Left forelimb (tissue), 1 donor: ENCODE measurements at regions not wholly inside any gene's neighbourhood (a gene's known extent, or its start where the extent isn't known, plus 50 kb on each side); places are given as distances from the start of the nearest gene placed in this dataset.

Experiments used
- DNase-seq: peaks from one replicate; pipeline ENCODE4 v3.0.0-alpha.2; 2018; ENCODE audit warnings: low spot score

- no peak for DNase-seq
Observed at GRCh38 chr2:40803900-40804299, 352.0 kb upstream of the SLC8A1 start.

GRCh38 chr2:40809156-40809555 lies 357.3 kb upstream of the SLC8A1 start:
- no peak for DNase-seq

GRCh38 chr2:40814616-40815015 lies 362.7 kb upstream of the SLC8A1 start:
- no peak for DNase-seq

DNA sequence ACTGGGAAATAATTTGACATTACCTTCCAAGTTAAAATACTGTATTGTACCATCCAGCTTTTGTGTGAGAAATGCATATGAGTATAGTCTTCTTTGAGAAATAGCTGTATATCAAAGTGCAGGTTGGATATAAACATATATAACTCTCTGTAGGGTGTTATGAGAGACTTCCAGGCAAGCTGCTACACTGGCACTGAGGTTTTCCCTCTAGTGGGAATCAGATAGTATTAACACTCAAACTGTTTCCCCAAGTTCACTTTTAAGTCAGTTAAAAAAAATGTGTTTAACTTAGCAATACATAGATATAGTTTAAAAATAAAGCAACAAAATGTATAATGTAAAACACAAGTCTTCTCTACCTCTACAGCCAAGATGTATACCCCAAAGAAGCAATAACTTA lies 368.4 kb upstream of the SLC8A1 start:
- DNase-seq, result no peak

DNA sequence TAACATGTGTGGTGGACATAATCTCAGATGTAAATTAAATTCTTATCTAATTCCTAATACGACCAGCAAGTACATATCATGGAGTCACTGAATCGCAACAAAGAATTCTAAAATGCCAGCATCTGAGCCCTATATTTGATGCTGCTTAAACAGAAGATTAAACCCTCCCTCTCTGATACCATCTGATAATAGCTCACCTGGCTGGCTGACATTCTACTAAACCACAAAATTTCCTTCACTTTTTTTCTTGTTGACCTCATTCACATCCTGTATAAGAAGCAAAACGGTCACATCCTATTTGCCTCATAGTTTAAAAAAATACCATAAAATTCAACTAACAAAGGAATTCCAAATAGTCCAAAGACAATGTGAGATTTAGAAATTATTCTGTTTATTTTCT lies 371.6 kb upstream of the SLC8A1 start:
- DNase-seq, result no peak

DNA sequence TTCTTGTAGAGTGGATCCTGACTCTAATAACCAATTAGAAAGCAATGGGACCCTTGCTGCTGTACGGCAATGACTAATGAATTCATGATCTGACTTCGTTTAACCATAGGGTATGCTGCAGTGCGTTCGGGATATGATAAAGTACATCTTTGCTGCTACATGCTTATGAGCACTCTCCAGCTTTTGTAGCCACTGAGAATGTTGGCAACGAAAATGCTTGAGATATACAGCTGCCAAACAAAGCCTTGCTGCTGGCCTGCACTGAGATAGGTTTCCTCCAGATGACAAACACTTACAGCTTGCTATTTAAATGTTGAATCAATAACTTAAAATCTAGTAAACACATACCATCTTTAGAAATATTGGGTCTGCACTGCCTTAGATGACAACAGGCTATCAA lies 372.4 kb upstream of the SLC8A1 start:
- DNase-seq, result no peak

DNA sequence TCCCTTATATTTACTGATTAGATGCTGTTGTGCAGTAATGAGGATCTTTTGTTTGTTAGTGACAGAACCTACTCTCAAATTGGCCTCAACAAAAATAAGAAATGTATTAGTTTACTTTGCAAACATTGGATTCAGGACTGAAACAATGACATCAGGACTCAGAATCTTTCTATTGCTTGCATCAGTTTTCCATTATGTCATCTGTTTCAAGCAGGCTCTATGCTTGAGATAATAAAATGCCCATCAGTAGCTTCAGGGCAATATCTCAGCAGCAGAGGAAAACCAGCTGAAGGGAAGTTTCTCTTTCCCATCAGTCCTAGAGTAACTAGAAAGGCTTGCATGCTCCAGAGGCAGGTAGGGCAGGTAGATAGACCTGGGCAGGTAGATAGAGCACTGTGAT lies 375.5 kb upstream of the SLC8A1 start:
- DNase-seq, result no peak

GRCh38 chr2:40831321-40831873 lies 379.5 kb upstream of the SLC8A1 start:
- DNase-seq, result no peak

DNA sequence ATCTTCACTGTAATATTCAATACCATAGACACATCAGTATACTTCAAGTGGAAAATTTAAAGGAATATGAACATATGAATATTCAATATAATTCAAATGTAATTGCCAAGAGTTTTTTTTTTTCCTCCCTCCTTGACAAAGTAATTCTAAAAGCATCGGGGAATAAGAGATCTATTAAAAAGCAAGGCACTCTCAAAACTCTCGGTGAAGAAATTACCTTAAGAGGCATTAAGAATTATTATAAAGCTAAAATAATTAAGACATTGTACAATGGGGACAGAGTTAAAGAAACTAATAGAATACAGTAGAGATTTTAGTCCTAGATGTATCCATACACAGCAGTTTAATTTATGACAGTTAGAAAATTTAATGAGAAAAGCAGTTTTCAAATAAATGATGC lies 390.0 kb upstream of the SLC8A1 start:
- no peak for DNase-seq

GRCh38 chr2:40844353-40845277 lies 392.7 kb upstream of the SLC8A1 start:
- DNase-seq, result no peak

DNA sequence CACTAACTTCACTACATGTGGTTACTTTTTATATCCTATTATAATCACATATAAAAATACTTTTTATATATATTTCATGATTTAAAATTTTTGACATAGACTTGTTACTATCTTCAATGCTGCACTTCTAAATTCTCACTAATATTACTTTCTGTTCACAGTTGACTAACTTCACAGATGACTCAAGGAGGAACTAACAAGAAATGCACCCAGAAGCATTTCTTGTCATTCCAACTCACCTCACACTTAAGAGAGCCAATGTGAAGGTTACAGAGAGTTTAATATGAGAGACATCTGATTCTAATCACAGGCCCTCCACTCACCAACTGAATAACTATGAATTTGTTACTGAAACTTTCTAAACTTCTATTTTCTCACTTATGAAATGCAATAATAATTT lies 399.8 kb upstream of the SLC8A1 start:
- no peak for DNase-seq

DNA sequence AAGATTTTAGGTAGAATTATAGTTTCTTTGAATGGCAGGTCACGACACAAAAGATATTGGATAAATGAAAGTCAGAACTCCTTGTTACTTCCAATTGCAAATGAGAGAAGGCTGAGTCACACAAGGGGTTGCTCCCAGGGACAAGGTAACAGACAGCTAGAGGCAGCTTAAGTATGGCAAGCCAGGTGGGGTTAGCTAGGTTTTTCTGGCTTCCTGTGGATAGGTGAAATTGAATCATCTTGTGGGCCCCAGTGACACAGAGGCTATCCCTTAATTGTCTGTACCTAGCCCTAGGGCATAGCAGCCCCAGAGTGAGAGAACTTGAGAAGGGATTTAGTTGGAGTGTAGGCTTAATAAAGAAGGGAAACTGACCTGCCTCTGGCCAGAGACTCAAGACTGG lies 407.7 kb upstream of the SLC8A1 start:
- no peak for DNase-seq

GRCh38 chr2:40867829-40868228 lies 415.9 kb upstream of the SLC8A1 start:
- DNase-seq, result no peak

DNA sequence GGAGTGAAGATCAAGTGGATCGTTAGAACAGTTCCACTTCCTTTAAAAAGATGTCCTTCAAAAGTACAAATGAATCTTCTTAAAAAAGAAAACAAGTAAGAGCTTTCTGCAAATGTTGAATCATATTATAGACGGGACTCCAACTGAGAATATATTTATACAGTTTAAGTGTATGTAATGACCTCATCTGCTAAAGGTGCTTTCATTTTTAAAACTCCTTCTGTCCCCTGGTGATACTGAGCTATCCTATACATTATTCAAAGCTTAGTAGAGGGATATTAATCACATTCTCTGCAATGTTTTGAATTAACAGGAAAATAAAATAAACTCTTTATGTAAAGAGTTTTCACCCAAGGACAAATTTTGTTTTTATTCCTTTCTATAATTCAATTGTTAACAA lies 420.7 kb upstream of the SLC8A1 start:
- DNase-seq, result no peak

- DNase-seq, result no peak
Observed at GRCh38 chr2:40874380-40874779, 422.5 kb upstream of the SLC8A1 start.

DNA sequence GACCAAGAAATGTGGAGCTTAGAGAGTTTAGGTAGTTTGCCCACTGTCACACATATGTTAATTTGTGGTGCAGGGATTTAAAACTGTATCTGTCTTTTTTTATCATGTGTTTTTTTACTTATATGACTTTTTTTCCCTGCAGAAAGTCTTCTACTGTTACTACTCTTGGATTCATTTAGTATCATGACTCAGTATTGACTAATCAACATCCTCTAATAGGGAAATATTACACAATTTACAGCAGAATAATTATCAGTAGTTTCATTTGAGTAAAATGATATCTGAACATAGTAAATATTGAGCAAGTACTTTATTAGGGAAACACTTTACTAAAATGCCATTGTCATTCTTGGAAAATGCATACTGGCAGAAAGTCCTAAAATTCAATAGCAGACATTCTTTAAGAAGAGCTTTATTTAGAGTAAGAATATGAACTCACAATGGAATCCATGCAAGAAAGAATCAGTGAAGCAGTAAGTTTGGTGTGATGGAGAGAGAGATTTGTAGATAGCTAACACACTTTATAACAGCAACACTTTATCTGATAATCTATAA lies 425.9 kb upstream of the SLC8A1 start:
- DNase-seq, result no peak

DNA sequence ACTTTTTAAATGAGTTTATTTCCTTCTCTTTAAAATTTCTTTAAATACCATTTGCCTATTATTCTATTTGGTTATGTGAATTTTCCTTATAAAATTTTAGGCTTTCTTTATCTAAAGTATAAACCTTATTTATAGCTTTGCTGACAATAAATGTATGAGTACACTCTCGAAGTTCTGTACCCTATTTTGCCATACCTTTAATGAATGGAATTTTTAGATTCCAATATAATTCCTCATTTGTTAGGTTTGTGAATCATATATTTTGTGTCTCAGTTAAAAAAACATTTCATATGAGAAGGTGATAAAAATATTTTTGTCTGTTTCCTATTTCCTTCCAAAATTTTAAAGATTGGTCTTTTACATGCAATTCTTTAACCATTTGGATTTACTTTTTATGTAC lies 427.4 kb upstream of the SLC8A1 start:
- no peak for DNase-seq

- no peak for DNase-seq
Observed at GRCh38 chr2:40886100-40886499, 434.2 kb upstream of the SLC8A1 start.

- no peak for DNase-seq
Observed at GRCh38 chr2:40886655-40887054, 434.8 kb upstream of the SLC8A1 start.

- no peak for DNase-seq
Observed at GRCh38 chr2:40896358-40896757, 444.5 kb upstream of the SLC8A1 start.

- DNase-seq, result no peak
Observed at GRCh38 chr2:40914666-40915065, 462.8 kb upstream of the SLC8A1 start.

GRCh38 chr2:40915651-40916050 lies 463.8 kb upstream of the SLC8A1 start:
- no peak for DNase-seq

DNA sequence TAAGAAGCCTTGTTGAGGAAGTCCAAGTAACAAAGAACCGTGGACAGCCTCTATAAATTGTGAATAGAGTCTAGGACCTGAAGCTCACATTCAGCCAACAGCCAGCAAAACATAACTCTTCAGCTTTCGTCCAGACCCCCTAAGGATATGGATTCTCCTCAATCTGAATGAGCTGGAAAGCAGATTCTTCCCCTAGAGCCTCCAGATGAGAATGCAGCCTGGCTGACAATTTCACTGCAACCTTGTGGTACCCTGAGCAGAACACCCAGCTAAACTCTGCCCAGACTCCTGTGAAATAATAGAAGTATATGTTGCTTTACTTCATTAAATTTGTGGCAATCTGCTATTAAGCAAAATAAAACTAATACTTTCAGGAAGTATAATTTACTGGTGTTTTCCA lies 483.5 kb upstream of the SLC8A1 start:
- DNase-seq, result no peak

DNA sequence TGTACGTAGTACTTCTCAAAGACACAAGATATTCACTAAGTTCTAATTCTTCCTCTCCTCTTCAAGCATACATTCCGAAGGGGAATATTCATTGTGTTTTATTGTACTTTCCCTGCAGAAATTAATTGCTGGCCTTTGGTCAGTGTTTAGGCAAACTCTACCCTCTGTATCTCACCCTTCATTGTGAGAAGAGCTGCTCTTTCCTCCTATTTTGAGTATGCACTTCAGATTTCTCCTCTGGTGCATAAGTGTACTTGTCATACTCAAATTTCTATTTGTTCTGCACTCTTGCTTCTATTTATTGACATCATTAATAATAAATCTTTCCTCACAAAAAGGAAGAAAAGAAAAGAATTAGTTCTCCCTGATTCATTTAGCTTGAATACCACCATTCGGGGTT lies 485.4 kb upstream of the SLC8A1 start:
- no peak for DNase-seq
